Thyroid gland (tissue), 4 donors: ENCODE measurements at regions not wholly inside any gene's neighbourhood (a gene's known extent, or its start where the extent isn't known, plus 50 kb on each side); places are given as distances from the start of the nearest gene placed in this dataset.

Experiments
- CTCF ChIP-seq, 6 experiments: fragments of 200-600 bp in 3 of 6; fragments of 450-650 bp in 3 of 6; sonication (generic) in 3 of 6; IDR thresholded peaks; one replicate each; pipeline ENCODE4 v1.5.1; 2016 to 2019; ENCODE audit warnings: antibody characterized with exemption in 6 of 6, mild to moderate bottlenecking in 2 of 6, inconsistent platforms in 1 of 6, moderate library complexity in 1 of 6
- POLR2A ChIP-seq, 2 donors: fragments of 450-650 bp; IDR thresholded peaks; one replicate each; pipeline ENCODE4 v1.6.1; 2017; ENCODE audit warnings: antibody characterized with exemption in 2 of 2, mild to moderate bottlenecking in 2 of 2, moderate library complexity in 1 of 2

GRCh38 chr5:68872088-68872839, 221.6 kb upstream of the SLC30A5 start:
- TF ChIP-seq CTCF (IDR thresholded peaks at IDR 0.05), result no peak
- no peak for TF ChIP-seq POLR2A (IDR thresholded peaks at IDR 0.05)
